Smooth muscle cell (in vitro differentiated cells): ENCODE measurements at regions not wholly inside any gene's neighbourhood (a gene's known extent, or its start where the extent isn't known, plus 50 kb on each side); places are given as distances from the start of the nearest gene placed in this dataset.

ENCODE experiments used
- DNase-seq: peaks from one replicate; lab custom pipeline; 2025; ENCODE audit not compliant: unreplicated experiment; lab: John Stamatoyannopoulos, UW
- H2AFZ ChIP-seq: fragments of 200-600 bp; sonication (generic); 2 replicates; pipeline ENCODE4 v1.6.0; 2016; ENCODE audit warnings: antibody characterized with exemption, low read depth, mild to moderate bottlenecking
- H3F3A ChIP-seq: fragments of 200-600 bp; sonication (generic); 2 replicates; pipeline ENCODE4 v1.6.0; 2017; ENCODE audit warnings: antibody characterized with exemption, low read depth
- H3K27ac ChIP-seq: fragments of 200-600 bp; sonication (generic); 2 replicates; pipeline ENCODE4 v1.5.1; 2016; ENCODE audit warnings: low read depth, mild to moderate bottlenecking
- H3K27me3 ChIP-seq: fragments of 200-600 bp; sonication (generic); 2 replicates; pipeline ENCODE4 v1.6.1; 2016; ENCODE audit warnings: low read depth, mild to moderate bottlenecking
- H3K36me3 ChIP-seq: fragments of 200-600 bp; sonication (generic); 2 replicates; pipeline ENCODE4 v1.5.1; 2016; ENCODE audit warnings: low read depth
- H3K4me1 ChIP-seq: fragments of 200-600 bp; sonication (generic); 2 replicates; pipeline ENCODE4 v1.5.1; 2016; ENCODE audit warnings: low read depth
- H3K4me2 ChIP-seq: fragments of 200-600 bp; sonication (generic); 2 replicates; pipeline ENCODE4 v1.6.0; 2016; ENCODE audit warnings: mild to moderate bottlenecking
- H3K4me3 ChIP-seq: fragments of 200-600 bp; sonication (generic); 2 replicates; pipeline ENCODE4 v1.5.1; 2016; ENCODE audit warnings: mild to moderate bottlenecking
- H3K79me2 ChIP-seq: fragments of 200-600 bp; sonication (generic); 2 replicates; pipeline ENCODE4 v1.6.0; 2016; ENCODE audit warnings: low read depth, mild to moderate bottlenecking
- H3K9ac ChIP-seq: fragments of 200-600 bp; sonication (generic); 2 replicates; pipeline ENCODE4 v1.6.0; 2016; ENCODE audit warnings: low read depth
- H3K9me3 ChIP-seq: fragments of 200-600 bp; sonication (generic); replicated peaks from 2 replicates; pipeline ENCODE4 v1.5.1; 2016; ENCODE audit warnings: low read depth
- H4K20me1 ChIP-seq: fragments of 200-600 bp; sonication (generic); 2 replicates; pipeline ENCODE4 v1.6.0; 2016; ENCODE audit warnings: low read depth
- CTCF ChIP-seq: fragments of 200-600 bp; sonication (generic); IDR thresholded peaks from 2 replicates; pipeline ENCODE4 v1.5.1; 2017; ENCODE audit warnings: borderline replicate concordance, mild to moderate bottlenecking, antibody characterized with exemption; ENCODE audit not compliant: insufficient read depth, poor library complexity, severe bottlenecking
- WGBS: methylation state at CpG from one replicate; pipeline ENCODE4 v1.1.7; 2016; ENCODE audit warnings: low lambda C conversion rate; 5-methylcytosine and 5-hydroxymethylcytosine counted together

- WGBS, result 44% methylated on average over 5 of the region's 5 CpGs
- Histone ChIP-seq H3K27me3 (no peaks in the 10 kb centered on the region), H3K4me2 (no peak overlapping the region)
Observed at GRCh38 chr1:101338714-101339430, 102.1 kb downstream of the S1PR1 start.

GRCh38 chr1:101344745-101345144 is 107.9 kb downstream of the S1PR1 start:
- H3K9me3 ChIP-seq, result no peaks in the 10 kb centered on the region
- no peaks in the 10 kb centered on the region for H3K79me2 ChIP-seq
- H2AFZ ChIP-seq, result no peak overlapping the region
- H3K27me3 ChIP-seq, result no peaks in the 10 kb centered on the region
- no peak for TF ChIP-seq CTCF
- H3K4me1 ChIP-seq, result no peaks in the 10 kb centered on the region
- H3K36me3 ChIP-seq, result no peaks in the 10 kb centered on the region
- no peaks in the 10 kb centered on the region for H3F3A ChIP-seq
- H4K20me1 ChIP-seq, result no peaks in the 10 kb centered on the region
- no peak overlapping the region for H3K4me2 ChIP-seq
- 84% methylated on average over 4 of the region's 4 CpGs for WGBS
- no peak overlapping the region for H3K27ac ChIP-seq
- no peak for DNase-seq
- no peak overlapping the region for H3K9ac ChIP-seq
- H3K4me3 ChIP-seq, result no peak overlapping the region

More at GRCh38 chr1:101338714-101339430, 102.1 kb downstream of the S1PR1 start:
- H3K9me3 ChIP-seq, result no peaks in the 10 kb centered on the region
- H3F3A ChIP-seq, result peaks cover 3% of the 10 kb centered on the region
- H3K79me2 ChIP-seq, result no peaks in the 10 kb centered on the region
- no peak for DNase-seq
- no peaks in the 10 kb centered on the region for H3K36me3 ChIP-seq
- H4K20me1 ChIP-seq, result no peaks in the 10 kb centered on the region
- no peak overlapping the region for H3K4me3 ChIP-seq
- no peaks in the 10 kb centered on the region for H3K4me1 ChIP-seq
- no peak for TF ChIP-seq CTCF
- no peak overlapping the region for H3K9ac ChIP-seq
- H3K27ac ChIP-seq, result no peak overlapping the region
- H2AFZ ChIP-seq, result no peak overlapping the region

GRCh38 chr1:101346419-101346818 is 109.6 kb downstream of the S1PR1 start:
- H3K36me3 ChIP-seq, result no peaks in the 10 kb centered on the region
- H3K27ac ChIP-seq, result no peak overlapping the region
- no peaks in the 10 kb centered on the region for H3K27me3 ChIP-seq
- H3K9ac ChIP-seq, result no peak overlapping the region
- no peaks in the 10 kb centered on the region for H3K79me2 ChIP-seq
- H3K4me1 ChIP-seq, result no peaks in the 10 kb centered on the region
- no peak overlapping the region for H3K4me2 ChIP-seq
- no peak for DNase-seq
- no peak for TF ChIP-seq CTCF
- no peaks in the 10 kb centered on the region for H3K9me3 ChIP-seq
- H3K4me3 ChIP-seq, result no peak overlapping the region
- H3F3A ChIP-seq, result no peaks in the 10 kb centered on the region
- H4K20me1 ChIP-seq, result no peaks in the 10 kb centered on the region
- 97% methylated on average over 2 of the region's 2 CpGs for WGBS
- no peak overlapping the region for H2AFZ ChIP-seq

- Histone ChIP-seq H3K36me3 (no peaks in the 10 kb centered on the region), H3K4me1 (no peaks in the 10 kb centered on the region), H4K20me1 (no peaks in the 10 kb centered on the region), H3K27ac (no peak overlapping the region), H3K4me3 (no peak overlapping the region), H3K9me3 (no peaks in the 10 kb centered on the region), H3K27me3 (no peaks in the 10 kb centered on the region), H3F3A (no peaks in the 10 kb centered on the region), H2AFZ (no peak overlapping the region), H3K4me2 (no peak overlapping the region), H3K9ac (no peak overlapping the region), H3K79me2 (no peaks in the 10 kb centered on the region)
- no peak for DNase-seq
- WGBS, result 92% methylated on average over 3 of the region's 3 CpGs
- TF ChIP-seq CTCF, result no peak
Observed at GRCh38 chr1:101356013-101356412, 119.2 kb downstream of the S1PR1 start.
